MM.1S (cell line): ENCODE measurements at regions not wholly inside any gene's neighbourhood (a gene's known extent, or its start where the extent isn't known, plus 50 kb on each side); places are given as distances from the start of the nearest gene placed in this dataset.

Experiments used
- DNase-seq: peaks from one replicate; pipeline ENCODE4 v3.0.0-alpha.2; 2015
- H2AFZ ChIP-seq: fragments of 300-600 bp; sonication (generic); 2 replicates; pipeline ENCODE4 v1.6.0; 2016; ENCODE audit warnings: antibody characterized with exemption, low read length
- H3F3A ChIP-seq: fragments of 300-600 bp; sonication (generic); 2 replicates; pipeline ENCODE4 v1.6.1; 2016; ENCODE audit warnings: mild to moderate bottlenecking, antibody characterized with exemption, low read length, moderate library complexity, mixed read lengths; ENCODE audit not compliant: insufficient read depth
- H3K27ac ChIP-seq: fragments of 300-600 bp; sonication (generic); 2 replicates; pipeline ENCODE4 v1.5.1; 2016; ENCODE audit warnings: mild to moderate bottlenecking, low read length
- H3K27me3 ChIP-seq: fragments of 300-600 bp; sonication (generic); replicated peaks from 2 replicates; pipeline ENCODE4 v1.6.0; 2016; ENCODE audit warnings: low read length; ENCODE audit not compliant: insufficient read depth
- H3K36me3 ChIP-seq: fragments of 300-600 bp; sonication (generic); replicated peaks from 2 replicates; pipeline ENCODE4 v1.6.1; 2016; ENCODE audit warnings: mild to moderate bottlenecking, low read length, mixed read lengths; ENCODE audit not compliant: insufficient read depth
- H3K4me1 ChIP-seq: fragments of 300-600 bp; sonication (generic); 2 replicates; pipeline ENCODE4 v1.6.1; 2016; ENCODE audit warnings: low read length, mixed read lengths
- H3K4me2 ChIP-seq: fragments of 300-600 bp; sonication (generic); 2 replicates; pipeline ENCODE4 v1.6.0; 2016; ENCODE audit warnings: low read depth, low read length
- H3K4me3 ChIP-seq: fragments of 300-600 bp; sonication (generic); 2 replicates; pipeline ENCODE4 v1.5.1; 2016; ENCODE audit warnings: low read length, mixed read lengths
- H3K79me2 ChIP-seq: fragments of 300-600 bp; sonication (generic); 2 replicates; pipeline ENCODE4 v1.6.1; 2016; ENCODE audit warnings: mixed run types, low read length, mixed read lengths
- H3K9ac ChIP-seq: fragments of 300-600 bp; sonication (generic); 2 replicates; pipeline ENCODE4 v1.6.1; 2016; ENCODE audit warnings: low read length, mixed read lengths
- H3K9me2 ChIP-seq: fragments of 300-600 bp; sonication (generic); replicated peaks from 2 replicates; pipeline ENCODE4 v1.6.1; 2016; ENCODE audit warnings: mild to moderate bottlenecking, low read length, mixed read lengths; ENCODE audit not compliant: insufficient read depth
- H3K9me3 ChIP-seq: fragments of 300-600 bp; sonication (generic); replicated peaks from 2 replicates; pipeline ENCODE4 v1.6.1; 2016; ENCODE audit warnings: mild to moderate bottlenecking, low read length, mixed read lengths; ENCODE audit not compliant: insufficient read depth
- H4K20me1 ChIP-seq: fragments of 300-600 bp; sonication (generic); 2 replicates; pipeline ENCODE4 v1.6.1; 2016; ENCODE audit warnings: mild to moderate bottlenecking, low read length, moderate library complexity, mixed read lengths; ENCODE audit not compliant: insufficient read depth
- EZH2 ChIP-seq: fragments of 300-600 bp; sonication (generic); optimal IDR thresholded peaks from 2 replicates; pipeline ENCODE3; 2017; ENCODE audit warnings: low read depth, mild to moderate bottlenecking, antibody characterized with exemption, low read length, mixed read lengths
- EZH2phosphoT487 ChIP-seq: fragments of 300-600 bp; sonication (generic); IDR thresholded peaks from 2 replicates; pipeline ENCODE4 v1.6.1; 2018; ENCODE audit warnings: antibody characterized with exemption, low read length
- TF ChIP-seq, protein P1 (sequence below): fragments of 300-600 bp; sonication (generic); IDR thresholded peaks from 2 replicates; pipeline ENCODE4 v1.5.1; 2016; ENCODE audit warnings: antibody characterized with exemption, low read length, mixed read lengths

DNA sequence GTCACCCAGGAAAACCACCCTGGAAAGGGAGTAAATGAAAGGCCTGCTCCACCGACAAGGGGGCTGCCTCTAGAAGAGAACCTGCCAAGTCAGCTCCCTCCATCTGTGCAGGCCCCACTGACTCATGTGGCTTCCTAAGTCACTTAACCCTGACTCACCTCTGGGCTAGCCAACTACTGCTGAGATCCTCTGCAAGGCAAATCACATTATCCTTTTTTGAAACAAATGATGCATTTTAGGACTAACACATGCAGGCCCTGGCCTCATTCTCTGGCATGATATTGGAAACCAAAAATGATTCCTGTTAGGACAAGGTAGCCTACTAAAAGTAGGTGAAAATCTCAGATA lies 474.6 kb downstream of the EPHA4 start:
- H3K9ac ChIP-seq = no peak overlapping the region
- H4K20me1 ChIP-seq = no peaks in the 10 kb centered on the region
- H3K9me2 ChIP-seq = no peaks in the 10 kb centered on the region
- H3K27ac ChIP-seq = no peak overlapping the region
- H3K4me2 ChIP-seq = no peak overlapping the region
- no peaks in the 10 kb centered on the region for H3F3A ChIP-seq
- H3K4me3 ChIP-seq = no peak overlapping the region
- H3K9me3 ChIP-seq = no peaks in the 10 kb centered on the region
- no peaks in the 10 kb centered on the region for H3K79me2 ChIP-seq
- H2AFZ ChIP-seq = no peak overlapping the region
- no peak for TF ChIP-seq EZH2phosphoT487
- TF ChIP-seq EZH2 = no peak
- TF ChIP-seq, protein P1, sequence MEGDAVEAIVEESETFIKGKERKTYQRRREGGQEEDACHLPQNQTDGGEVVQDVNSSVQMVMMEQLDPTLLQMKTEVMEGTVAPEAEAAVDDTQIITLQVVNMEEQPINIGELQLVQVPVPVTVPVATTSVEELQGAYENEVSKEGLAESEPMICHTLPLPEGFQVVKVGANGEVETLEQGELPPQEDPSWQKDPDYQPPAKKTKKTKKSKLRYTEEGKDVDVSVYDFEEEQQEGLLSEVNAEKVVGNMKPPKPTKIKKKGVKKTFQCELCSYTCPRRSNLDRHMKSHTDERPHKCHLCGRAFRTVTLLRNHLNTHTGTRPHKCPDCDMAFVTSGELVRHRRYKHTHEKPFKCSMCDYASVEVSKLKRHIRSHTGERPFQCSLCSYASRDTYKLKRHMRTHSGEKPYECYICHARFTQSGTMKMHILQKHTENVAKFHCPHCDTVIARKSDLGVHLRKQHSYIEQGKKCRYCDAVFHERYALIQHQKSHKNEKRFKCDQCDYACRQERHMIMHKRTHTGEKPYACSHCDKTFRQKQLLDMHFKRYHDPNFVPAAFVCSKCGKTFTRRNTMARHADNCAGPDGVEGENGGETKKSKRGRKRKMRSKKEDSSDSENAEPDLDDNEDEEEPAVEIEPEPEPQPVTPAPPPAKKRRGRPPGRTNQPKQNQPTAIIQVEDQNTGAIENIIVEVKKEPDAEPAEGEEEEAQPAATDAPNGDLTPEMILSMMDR = no peak
- H3K36me3 ChIP-seq = no peaks in the 10 kb centered on the region
- H3K27me3 ChIP-seq = no peaks in the 10 kb centered on the region
- no peaks in the 10 kb centered on the region for H3K4me1 ChIP-seq
- DNase-seq = no peak

DNA sequence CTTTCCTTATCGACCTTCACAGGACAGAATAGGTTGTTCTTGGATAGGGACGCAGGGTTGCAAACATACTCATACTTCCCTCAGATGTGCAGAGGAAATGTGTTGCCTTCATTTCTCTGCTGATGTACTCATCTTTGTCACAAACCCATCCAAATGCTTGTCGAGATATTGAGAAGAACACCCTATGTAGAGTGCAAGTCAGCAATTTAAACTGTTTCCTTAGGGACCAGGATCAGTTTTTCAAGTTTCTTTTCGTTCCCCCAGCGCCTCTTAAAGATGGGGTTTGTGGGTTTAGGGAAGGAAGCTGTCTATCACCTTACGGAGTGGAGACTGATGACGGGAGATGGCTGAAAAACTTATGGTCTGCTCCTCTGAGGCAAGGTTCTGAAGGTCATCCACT lies 474.2 kb downstream of the EPHA4 start:
- Histone ChIP-seq H3K36me3 (no peaks in the 10 kb centered on the region), H3K27me3 (no peaks in the 10 kb centered on the region), H3K4me3 (no peak overlapping the region), H3K9me2 (no peaks in the 10 kb centered on the region), H3K79me2 (no peaks in the 10 kb centered on the region), H4K20me1 (no peaks in the 10 kb centered on the region), H3K9ac (no peak overlapping the region), H2AFZ (no peak overlapping the region), H3K4me1 (no peaks in the 10 kb centered on the region), H3K9me3 (no peaks in the 10 kb centered on the region), H3F3A (no peaks in the 10 kb centered on the region), H3K27ac (no peak overlapping the region), H3K4me2 (no peak overlapping the region)
- no peak for DNase-seq
- TF ChIP-seq EZH2phosphoT487 = no peak
- no peak for TF ChIP-seq EZH2
- TF ChIP-seq, protein P1 = no peak

DNA sequence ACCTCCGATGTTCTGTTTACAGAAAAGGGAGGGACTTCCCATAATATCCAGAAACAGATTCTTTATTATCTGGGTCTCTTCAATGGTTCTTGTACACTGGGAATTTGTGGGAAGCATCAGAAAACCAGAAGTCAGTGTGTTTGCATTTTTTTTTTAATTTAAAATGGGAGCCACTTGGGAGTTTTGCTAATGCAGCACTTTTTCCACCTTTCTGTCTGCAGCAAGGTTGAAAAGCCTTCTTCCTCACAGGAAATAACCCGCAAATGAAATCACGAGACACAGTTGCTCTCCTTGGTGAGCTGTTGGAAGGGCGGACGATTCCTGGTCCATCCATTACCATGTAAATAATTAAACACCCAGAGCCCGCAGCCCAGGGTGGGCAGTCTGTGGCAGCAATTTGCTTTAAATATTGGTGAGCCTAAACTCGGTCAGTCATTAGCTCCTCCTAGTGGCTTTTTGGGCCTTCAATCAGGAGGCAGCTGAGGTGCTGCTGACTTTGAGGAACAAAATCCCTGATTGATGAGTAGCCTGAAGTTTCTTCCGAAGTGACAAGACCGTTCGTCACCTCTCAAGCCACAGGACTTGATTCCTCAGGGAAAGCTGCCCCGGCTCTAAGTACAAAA lies 471.5 kb downstream of the EPHA4 start:
- no peak overlapping the region for H2AFZ ChIP-seq
- H3K36me3 ChIP-seq = no peaks in the 10 kb centered on the region
- H3K9me2 ChIP-seq = no peaks in the 10 kb centered on the region
- no peaks in the 10 kb centered on the region for H3K79me2 ChIP-seq
- no peaks in the 10 kb centered on the region for H3K9me3 ChIP-seq
- no peaks in the 10 kb centered on the region for H3F3A ChIP-seq
- no peak overlapping the region for H3K9ac ChIP-seq
- H3K4me1 ChIP-seq = no peaks in the 10 kb centered on the region
- no peak for DNase-seq
- TF ChIP-seq EZH2 (no peak), EZH2phosphoT487 (no peak)
- TF ChIP-seq, protein P1 = no peak
- H3K27me3 ChIP-seq = no peaks in the 10 kb centered on the region
- H4K20me1 ChIP-seq = no peaks in the 10 kb centered on the region
- no peak overlapping the region for H3K4me3 ChIP-seq
- no peak overlapping the region for H3K27ac ChIP-seq
- H3K4me2 ChIP-seq = no peak overlapping the region
